GM12872 (cell line): ENCODE measurements at regions not wholly inside any gene's neighbourhood (a gene's known extent, or its start where the extent isn't known, plus 50 kb on each side); places are given as distances from the start of the nearest gene placed in this dataset.

Experiments
- CTCF ChIP-seq: IDR thresholded peaks from 3 replicates; pipeline ENCODE4 v1.5.1; 2011; ENCODE audit warnings: low read depth, mild to moderate bottlenecking, low read length, moderate library complexity; ENCODE audit not compliant: insufficient read depth

GRCh38 chr9:99666571-99666970 lies 155.1 kb upstream of the NR4A3 start:
- no peak for TF ChIP-seq CTCF

GRCh38 chr9:99677281-99677680 lies 144.4 kb upstream of the NR4A3 start:
- no peak for TF ChIP-seq CTCF

- no peak for TF ChIP-seq CTCF
These were observed 143.1 kb upstream of the NR4A3 start for GRCh38 chr9:99678566-99678965.

- no peak for TF ChIP-seq CTCF
These were observed 141.5 kb upstream of the NR4A3 start for GRCh38 chr9:99680191-99680590.

GRCh38 chr9:99681113-99681512 lies 140.6 kb upstream of the NR4A3 start:
- no peak for TF ChIP-seq CTCF

GRCh38 chr9:99682378-99682777 lies 139.3 kb upstream of the NR4A3 start:
- no peak for TF ChIP-seq CTCF

GRCh38 chr9:99682870-99683269 lies 138.8 kb upstream of the NR4A3 start:
- TF ChIP-seq CTCF, result no peak

- TF ChIP-seq CTCF, result no peak
These were observed 131.1 kb upstream of the NR4A3 start for GRCh38 chr9:99690573-99690972.
